Cerebellar nuclear complex (tissue), 1 donor: ENCODE measurements at regions not wholly inside any gene's neighbourhood (a gene's known extent, or its start where the extent isn't known, plus 50 kb on each side); places are given as distances from the start of the nearest gene placed in this dataset.
"Not testable (repeated sequence)": the region's sequence is repeated elsewhere in the genome, so short reads cannot be mapped to it uniquely, and the experiment has no call there.

Source experiments
- DNase-seq, 2 experiments: peaks; one replicate each; lab custom pipeline; 2025; lab: John Stamatoyannopoulos, UW

DNA sequence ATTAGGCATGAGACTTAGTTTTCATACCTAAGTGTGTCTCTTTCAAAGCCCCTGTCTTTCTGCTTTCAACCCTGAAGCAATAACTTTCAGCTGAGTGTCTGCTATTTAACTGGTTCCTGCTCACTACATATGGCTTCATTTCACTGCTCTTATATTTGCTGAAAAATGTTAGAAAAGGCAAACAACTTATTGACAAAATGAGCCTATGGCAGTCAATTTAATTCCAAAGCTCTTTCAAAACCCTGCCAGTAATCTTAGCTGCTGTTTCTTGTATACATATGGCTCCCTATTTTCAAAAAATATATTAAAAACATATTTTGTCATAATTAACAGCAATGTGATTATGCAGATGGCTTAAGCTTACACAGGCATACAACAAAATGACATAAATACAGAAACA lies 334.1 kb upstream of the MGAT4C start:
- DNase-seq, result no peak

DNA sequence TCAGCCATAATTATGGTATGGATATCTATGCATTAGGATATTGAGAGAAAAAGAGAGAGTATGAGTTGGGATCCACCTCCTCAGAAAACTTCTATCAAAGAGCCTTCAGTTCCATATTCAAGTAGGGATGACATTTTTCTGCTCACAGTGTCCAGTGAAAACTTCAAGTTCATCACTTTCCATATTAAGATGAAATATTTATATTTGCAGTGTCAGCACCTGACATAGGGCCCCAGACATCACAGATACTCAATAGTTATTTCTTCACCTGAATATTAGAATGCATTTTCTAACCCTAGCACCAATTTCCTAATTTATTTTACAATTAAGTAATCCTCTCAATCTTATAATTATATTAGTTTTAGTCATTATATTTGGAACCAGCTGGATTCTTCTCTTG lies 318.0 kb upstream of the MGAT4C start:
- DNase-seq, result no peak

DNA sequence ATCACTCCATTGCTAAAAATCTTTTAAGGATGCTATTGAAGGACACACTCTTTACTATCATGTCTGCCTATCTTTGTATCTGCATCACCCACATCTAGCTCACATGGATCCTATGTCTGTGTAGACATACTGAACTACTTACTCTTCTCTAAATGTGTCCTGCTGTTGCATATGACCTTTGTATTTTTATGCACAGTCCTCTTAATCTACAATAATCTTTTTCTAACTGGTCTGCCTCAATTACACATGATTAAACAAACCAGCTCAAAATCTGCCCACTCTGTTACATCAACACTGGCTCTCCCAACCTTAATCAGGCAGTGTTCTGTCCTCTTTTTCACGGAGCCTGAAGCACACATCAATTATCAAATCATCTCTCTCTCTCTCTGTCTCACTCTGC lies 316.3 kb upstream of the MGAT4C start:
- no peak for DNase-seq

DNA sequence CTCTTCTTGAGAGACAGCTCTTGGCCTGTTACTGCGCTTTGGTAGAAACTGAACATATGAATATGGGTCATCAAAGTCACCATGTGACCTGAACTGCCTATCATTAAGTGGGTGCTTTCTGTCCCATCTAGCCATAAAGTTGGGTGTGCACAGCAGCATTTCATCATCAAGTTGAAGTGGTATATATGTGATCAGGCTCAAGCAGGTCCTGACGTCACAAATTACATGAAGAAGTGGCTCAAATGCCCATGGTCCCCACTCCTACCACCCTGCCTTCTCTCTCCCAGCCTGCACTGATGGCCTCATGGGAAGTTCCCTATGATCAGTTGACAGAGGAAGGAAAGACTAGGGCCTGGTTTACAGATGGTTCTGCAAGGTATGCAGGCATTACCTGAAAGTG lies 308.8 kb upstream of the MGAT4C start:
- no peak for DNase-seq

DNA sequence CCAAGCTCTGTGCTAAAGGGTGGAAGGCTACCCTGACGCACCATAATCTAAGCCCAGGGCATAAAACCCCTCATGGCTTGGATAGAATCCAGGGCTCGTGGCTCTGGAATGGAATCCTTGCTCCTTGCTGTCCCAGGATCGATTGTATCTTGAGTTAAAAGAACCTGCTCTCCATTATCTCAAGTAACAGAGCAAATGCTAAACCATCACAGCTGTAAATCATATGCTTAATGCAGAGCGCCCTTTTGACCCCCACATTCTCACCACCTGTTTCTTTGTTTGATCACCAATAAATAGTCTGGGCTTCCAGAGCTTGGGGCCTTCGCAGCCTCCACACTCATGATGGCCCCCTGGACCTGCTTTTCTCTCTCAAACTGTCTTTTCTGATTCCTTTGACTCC lies 299.3 kb upstream of the MGAT4C start:
- not testable (repeated sequence) for DNase-seq

DNA sequence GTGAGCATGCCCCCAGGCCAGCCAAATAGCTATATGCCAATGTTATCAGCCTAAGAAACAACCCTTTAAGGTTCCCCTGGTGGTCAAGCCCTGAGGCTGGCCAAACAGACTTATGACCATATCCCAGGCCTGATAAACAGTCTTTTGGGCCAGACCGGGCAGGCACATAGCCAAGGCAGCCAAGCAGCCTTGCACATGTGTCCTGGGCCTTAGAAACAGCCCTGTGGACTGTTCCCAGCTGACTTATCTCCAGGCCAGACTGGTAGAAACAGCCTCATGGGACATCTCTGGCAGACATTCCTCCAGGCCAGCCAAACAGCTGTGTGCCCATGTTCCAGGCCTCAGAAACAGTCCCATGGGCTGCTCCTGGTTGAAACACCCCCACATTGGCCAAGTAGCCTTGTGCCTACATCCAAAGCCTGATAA lies 295.0 kb upstream of the MGAT4C start:
- no peak for DNase-seq

DNA sequence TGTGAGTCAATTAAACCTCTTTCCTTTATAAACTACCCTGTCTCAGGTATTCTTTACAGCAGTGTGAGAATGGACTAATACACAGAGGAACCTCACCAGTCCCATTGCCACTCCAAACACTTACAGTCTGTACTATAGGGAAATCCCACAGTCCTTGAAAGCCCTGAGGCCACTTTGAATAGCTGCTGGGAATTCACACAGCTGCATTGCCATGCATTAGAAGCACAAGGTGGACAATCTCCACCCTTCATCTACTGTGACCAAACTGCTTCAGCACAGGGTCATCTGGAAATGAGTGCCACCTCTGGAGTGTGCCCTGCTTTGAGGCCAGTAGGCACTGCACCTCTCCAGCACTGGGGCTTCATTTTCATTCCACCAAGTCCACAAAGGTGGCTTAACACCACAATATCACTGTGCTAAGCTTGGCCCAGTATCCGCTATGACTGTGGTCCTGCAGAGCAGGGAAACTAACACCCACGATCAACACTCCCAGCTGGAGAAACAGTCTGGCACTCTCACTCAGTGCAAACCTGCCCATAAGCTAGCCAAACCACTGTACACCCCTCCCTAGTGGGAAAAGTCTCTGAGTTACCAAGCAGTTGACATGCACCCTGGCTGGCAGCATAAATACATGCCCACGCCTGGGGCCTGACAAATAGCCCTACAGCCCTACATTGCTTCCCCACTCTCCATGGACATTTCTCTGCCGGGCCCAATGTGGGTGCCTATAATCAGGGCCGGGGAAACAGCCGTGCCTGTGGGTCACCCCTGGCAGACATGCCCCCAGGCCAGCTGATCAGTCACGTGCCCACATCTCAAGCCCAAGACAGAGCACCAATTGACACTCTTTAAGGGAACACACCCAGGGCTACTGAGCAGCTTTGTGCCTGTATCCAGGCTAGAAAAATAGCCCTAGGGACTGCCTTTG lies 294.3 kb upstream of the MGAT4C start:
- no peak for DNase-seq

DNA sequence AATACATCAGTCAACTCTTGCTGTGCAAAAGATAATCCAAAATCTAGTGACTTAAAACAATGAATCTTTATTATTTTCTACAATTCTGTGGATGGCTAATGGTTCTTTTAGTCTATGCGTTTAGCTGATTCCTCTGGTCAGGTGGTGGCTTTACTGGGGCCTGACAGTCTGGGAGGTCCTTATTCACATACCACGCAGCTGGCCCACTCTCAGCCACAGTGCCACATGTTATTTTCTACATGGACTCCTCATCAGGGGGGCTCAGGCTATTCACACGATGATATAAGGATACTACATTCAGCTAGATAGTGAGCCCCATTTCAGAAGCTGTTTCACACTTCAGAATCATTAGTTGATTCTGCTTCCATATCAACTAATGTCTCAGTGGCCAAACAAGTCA lies 287.5 kb upstream of the MGAT4C start:
- no peak for DNase-seq

DNA sequence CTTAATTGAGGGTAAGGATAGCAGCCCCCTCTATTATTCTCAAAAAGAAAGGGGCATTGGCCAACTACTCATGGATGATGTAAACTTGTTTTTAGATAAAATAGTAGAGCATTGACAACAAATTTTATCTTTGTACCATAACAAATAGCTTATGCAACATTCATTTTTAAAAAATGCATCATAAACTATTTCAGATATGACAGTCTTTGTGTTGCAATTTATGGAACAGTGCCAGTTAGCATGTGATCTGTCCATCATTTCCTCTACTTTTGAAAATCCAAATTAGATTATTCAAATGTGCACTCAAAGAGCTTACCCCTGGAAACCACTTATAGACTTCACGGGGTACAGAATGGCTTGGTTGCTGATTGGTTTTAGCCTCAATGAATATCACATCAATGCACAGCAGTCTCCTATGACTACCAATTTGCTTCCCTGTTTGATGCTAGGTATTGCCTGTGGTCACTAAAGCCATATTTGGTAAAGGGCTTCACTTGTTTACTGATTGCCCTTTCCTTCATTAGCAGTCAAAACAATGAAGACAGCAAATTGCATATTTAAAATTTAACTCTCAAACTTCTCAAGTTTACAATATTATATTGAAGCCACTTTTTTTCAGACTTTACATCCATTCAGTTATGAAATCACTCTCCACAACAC lies 274.9 kb upstream of the MGAT4C start:
- DNase-seq, result no peak

DNA sequence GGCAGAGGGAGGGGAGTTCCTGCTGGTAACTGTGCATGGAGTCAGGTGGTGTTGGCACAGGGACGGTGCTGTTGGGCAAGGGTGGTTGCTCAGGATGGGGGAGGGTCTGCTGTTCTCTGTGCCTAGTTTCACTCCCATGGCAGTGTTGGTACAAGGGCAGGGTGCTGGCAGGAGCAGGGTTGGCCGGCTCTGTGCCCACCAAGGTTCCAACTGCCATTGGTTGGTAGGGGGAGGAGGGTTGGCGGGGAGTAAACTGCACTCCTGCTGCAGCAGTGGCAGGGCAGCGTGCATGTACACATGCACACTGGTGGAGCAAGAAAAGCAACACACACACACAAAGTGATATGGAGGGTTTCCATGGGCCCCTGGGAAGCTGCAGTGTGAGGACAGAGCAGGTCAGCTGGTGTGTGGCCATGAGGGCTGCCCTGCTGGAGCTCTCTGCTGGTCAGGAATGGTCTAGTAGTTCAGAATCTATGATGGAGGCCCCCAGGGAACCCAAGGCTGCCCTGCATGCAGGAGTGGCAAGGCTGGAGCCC lies 269.9 kb upstream of the MGAT4C start:
- no peak for DNase-seq

DNA sequence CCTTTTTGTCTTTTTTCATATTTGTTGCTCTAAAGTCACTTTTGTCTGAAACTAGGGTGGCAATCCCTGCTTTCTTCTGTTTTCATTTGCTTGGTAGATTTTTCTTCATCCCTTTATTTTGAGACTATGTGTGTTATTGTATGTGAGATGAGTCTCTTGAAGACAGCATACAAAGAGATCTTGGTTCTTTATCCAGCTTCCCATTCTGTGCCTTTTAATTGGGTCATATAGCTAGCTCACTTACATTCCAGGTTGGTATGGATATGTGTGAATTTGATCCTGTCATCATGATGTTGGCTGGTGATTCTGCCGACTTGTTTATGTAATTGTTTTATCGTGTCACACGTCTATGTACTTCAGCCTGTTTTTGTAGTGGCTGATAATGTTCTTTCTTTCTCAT lies 267.7 kb upstream of the MGAT4C start:
- no peak for DNase-seq

DNA sequence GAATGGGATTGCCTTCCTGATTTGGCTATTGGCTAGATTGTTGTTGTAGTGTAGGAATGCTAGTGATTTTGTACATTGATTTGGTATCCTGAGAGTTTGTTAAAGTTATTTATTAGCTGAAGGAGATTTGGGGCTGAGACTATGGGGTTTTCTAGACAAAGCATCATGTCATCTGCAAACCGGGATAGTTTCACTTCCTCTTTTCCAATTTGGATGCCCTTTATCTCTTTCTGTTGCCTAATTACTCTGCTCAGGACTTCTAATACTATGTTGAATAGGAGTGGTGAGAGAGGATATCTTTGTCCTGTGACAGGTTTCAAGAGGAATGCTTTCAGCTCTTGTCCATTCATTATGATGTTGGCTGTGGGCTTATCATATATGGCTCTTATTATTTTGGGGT lies 265.7 kb upstream of the MGAT4C start:
- DNase-seq, result no peak

DNA sequence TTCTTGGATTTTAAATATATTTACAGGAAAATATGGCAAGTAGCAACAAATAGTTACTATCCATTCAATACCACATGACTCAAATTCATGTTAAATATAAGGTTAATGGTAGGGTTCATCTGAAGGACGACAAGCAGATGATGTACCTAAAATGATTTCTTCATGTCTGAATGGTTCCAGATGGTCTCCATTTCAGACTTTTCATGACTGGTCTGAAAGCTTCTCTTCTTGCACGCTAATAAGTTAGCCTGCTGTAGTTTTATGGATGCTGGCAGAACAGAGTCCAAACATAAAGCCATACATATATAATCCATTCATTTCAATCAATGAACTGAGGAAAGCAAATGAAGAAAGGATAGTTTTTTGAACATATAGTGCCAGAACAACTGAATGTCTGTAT lies 257.0 kb upstream of the MGAT4C start:
- no peak for DNase-seq

DNA sequence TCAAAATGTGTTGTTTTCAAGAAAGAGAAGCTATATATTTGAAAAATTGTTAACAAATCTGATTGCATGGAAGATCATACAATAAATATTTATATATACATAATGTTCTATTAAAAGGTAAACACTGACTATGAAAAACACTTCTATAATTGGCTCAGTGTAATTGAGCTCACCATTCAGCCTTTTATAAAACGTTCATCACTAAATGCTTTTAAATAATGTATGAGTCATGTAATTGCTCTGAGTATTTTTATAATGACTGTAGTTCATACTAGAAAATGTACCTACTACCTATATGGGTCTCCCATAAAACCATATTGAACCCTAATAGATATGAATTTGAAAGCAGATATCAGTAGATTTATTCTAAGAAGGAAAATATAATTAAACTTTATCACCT lies 240.4 kb upstream of the MGAT4C start:
- DNase-seq, result no peak

DNA sequence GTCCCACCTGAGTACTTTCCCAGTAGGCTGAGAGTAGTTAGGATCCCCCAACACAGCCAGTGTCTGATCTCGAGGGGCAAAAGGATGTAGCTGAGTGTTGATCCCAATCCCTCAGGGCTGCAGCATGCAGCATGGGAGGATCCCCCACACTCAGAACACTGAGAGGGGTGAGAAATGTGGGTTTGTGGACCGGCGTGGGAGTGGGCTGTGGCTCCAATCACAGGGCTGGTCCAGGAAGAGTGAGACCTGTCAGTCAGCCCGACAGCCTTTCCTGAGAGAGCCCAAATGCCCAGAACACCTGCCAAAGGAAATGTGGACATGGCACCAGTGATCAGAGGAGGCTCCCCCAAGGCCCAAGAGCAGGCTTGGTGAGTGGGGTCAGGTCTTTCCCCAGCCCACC lies 228.3 kb upstream of the MGAT4C start:
- DNase-seq, result no peak

DNA sequence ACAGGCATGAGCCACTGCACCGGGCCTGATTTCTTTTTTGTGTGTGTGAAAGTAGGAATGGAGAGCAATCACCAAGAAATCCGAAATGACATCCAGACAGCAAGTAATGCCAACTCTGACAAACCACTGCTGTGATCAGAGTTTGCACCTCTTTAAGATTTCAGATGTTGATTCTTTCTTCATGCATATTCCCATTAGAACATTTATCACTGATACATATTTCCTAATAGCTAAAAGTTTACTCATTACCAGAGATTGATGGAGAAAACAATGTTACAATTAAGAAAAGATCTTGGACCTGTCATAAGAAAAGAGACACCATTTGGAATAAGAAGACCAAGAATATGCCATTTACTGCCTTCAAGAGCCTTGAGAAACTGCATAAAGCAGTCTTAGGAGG lies 217.0 kb upstream of the MGAT4C start:
- no peak for DNase-seq

DNA sequence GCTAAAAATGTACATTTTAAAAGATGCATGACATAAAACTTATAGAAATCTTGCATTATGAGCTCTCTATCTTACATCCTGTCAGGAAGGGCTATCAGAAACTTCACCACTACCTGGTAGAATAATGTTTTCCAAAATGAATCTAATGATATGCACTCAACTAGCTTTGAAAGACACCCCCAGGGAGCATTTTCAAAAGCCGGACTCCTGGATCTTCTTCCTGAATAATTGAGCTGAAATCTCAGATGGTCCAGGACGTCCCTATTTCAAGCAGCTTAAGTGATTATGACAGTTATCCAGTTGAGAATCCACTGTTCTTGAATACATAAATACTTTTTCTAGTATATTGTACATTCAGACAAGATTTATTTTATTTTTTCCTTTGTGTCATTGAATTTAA lies 200.6 kb upstream of the MGAT4C start:
- DNase-seq, result no peak

DNA sequence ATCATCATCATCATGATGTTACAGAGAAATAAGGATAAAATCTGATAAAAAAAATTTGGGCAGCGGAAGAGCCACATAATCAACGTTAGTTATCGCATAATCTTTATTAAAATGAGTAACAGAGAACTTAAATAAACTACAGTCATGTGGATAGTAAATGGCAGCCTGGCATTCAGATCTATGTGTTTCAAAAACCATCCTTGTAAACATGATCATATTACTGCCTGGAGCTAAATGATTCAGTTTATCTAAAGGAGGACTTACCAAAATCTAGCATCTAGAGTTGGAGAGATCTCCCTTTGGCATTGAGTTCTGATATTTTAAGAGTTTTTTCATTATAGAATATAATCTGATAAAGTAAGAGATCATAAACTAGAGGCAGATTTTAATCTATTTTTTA lies 200.1 kb upstream of the MGAT4C start:
- no peak for DNase-seq

DNA sequence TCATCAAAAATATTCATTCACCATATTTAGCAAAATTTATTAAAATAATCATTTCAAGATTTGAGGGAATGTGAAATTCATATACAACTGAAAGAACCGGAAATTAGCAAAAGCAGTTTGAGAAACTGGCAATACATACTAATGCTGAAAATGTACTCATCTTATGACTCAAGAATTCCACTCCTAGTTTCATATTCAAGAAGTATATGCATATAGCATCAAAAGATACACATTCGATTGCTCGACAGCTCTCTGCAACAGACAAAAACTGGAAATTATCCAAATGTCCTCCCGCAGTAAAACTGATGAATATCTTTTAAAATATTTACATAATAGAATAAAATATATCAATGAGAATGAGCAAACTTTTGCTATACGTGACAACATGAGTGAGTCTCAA lies 189.2 kb upstream of the MGAT4C start:
- DNase-seq, result no peak

DNA sequence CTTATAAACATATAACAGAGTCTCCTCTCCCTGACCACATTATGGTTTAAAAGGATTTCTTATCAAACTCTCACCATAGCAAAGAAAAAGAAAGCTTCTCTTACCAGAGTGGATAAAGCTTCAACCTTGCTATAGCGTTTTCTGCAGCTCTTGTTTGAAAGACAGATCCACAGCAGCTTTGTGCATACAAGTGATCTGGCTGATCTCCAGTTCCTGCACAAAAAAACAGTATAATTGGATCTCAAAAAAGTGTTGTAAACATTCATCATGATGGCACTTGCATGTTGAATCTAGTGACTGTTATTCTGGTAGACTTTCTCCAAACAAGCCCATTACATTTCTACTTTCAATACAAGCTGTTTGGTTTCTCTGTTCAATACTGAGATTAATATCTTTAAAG lies 178.9 kb upstream of the MGAT4C start:
- DNase-seq, result no peak

DNA sequence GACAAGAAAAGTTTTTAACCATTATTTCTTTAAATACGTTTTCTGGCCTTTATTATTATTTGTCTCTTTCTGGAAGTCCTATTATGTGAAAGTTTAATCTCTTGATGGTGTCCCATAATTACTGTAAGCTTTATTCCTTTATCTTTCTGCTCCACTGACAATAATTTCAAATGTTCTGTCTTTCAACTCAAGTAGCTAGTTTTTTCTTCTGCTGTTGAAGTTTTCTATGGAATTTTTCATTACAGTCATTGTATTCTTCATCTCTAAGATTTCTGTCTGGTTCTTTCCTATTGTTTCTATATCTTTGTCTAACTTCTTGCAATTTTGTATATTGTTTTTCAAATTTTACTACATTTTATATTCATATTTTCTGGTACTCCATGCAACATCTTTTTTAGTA lies 173.6 kb upstream of the MGAT4C start:
- DNase-seq, result no peak

DNA sequence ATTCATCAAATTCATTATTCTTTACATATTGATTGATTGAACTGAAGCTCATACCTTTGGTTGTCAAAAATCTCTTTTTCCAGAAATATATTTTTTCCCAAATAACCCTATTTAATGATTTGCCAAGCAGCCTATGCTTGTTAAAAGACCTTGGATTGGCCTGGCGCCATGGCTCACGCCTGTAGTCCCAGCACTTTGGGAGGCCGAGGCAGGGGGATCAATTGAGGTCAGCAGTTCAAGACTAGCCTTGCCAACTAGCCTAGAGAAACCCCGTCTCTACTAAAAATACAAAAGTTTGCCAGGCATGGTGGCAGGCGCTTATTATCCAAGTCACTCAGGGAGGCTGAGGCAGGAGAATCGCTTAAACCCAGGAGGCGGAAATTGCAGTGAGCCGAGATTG lies 165.1 kb upstream of the MGAT4C start:
- DNase-seq, result no peak

DNA sequence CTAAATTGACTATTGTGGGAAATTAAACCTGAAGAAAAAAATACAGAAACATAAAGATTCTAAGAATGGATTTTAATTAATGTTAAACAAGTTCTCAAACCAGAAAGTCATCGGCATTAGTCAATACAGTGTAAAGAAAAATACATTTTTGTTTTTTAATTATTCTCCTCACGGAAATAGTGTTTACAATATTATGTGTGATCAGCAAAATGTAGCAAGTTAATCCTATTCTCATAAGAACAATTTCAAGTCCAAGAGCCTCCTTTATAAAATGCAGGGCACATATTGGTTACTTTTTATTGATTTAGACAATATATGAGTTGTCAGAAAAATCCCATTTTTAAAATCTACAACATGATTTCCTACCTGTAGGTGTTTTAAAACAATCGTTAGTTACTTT lies 158.0 kb upstream of the MGAT4C start:
- no peak for DNase-seq
